ENCODE measurements at regions not wholly inside any gene's neighbourhood (a gene's known extent, or its start where the extent isn't known, plus 50 kb on each side); places are given as distances from the start of the nearest gene placed in this dataset.
"Not testable (repeated sequence)": the region's sequence is repeated elsewhere in the genome, so short reads cannot be mapped to it uniquely, and the experiment has no call there.

GRCh38 chr1:116185161-116185701 lies 74.0 kb downstream of the MAB21L3 start:
- DNase-seq (no peak), ATAC-seq (replicated peaks in 1 of 2) (no peak)
- Mint-ChIP-seq H3K27me3 (ENCODE audit: low read depth) (peaks cover 12% of the 10 kb centered on the region), H3K36me3 (ENCODE audit: insufficient read depth in 2 of 2) (no peaks in the 10 kb centered on the region), H3K4me1 (ENCODE audit: low read depth) (no peaks in the 10 kb centered on the region), H3K4me3 (no peak overlapping the region), H3K27ac (no peak overlapping the region), H3K9me3 (no peaks in the 10 kb centered on the region)

DNA sequence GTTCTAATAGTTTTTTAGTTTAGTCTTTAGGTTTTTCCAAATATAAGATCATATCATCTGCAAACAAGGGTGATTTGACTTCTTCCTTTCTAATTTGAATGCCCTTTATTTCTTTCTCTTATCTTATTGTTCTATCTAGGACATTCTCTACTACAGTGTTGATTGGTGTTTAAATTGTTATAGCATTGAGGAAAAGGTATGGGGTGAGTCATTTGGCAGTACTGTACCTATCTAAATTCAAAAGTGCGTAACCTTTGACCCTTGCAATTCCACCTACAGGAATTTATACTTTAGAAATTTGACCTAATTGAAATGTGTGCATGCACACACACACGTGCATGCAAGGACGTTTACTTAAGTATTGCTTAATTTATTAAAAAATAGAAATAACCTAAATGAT lies 78.3 kb downstream of the MAB21L3 start:
- DNase-seq (no peak), ATAC-seq (replicated peaks in 1 of 2) (no peak)
- Mint-ChIP-seq H3K4me3 (no peak overlapping the region), H3K36me3 (ENCODE audit: insufficient read depth in 2 of 2) (no peaks in the 10 kb centered on the region), H3K9me3 (no peaks in the 10 kb centered on the region), H3K27me3 (ENCODE audit: low read depth) (peaks cover 12% of the 10 kb centered on the region), H3K4me1 (ENCODE audit: low read depth) (no peaks in the 10 kb centered on the region), H3K27ac (no peak overlapping the region)

DNA sequence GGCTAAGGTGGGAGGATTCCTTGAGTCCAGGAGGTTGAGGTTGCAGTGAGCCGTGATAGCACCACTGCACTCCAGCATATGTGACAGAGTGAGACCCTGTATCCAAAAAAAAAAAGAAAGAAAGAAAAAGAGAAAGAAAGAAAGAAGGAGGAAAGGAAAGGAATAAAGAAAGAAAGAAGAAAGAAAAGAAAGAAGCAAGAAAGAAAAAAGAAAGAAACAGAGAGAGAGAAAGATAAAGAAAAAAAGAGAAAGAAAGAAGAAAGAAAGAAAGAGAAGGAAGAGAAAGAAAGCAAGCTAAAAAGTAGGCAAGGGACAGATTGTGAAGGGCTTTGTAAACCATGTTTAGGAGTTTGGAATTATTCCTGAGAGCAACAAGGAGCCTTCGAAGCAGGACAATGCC lies 80.1 kb downstream of the MAB21L3 start:
- DNase-seq: no peak
- H3K9me3 Mint-ChIP-seq: no peaks in the 10 kb centered on the region
- H3K27me3 Mint-ChIP-seq (ENCODE audit: low read depth): peaks cover 12% of the 10 kb centered on the region
- no peaks in the 10 kb centered on the region for H3K36me3 Mint-ChIP-seq (ENCODE audit: insufficient read depth in 2 of 2)
- no peak overlapping the region for H3K4me3 Mint-ChIP-seq
- no peak overlapping the region for H3K27ac Mint-ChIP-seq
- H3K4me1 Mint-ChIP-seq (ENCODE audit: low read depth): no peaks in the 10 kb centered on the region
- ATAC-seq (replicated peaks in 1 of 2): no peak

- H3K27me3 Mint-ChIP-seq (ENCODE audit: low read depth): peaks cover 12% of the 10 kb centered on the region
- no peak for DNase-seq
- no peaks in the 10 kb centered on the region for H3K4me1 Mint-ChIP-seq (ENCODE audit: low read depth)
- no peaks in the 10 kb centered on the region for H3K36me3 Mint-ChIP-seq (ENCODE audit: insufficient read depth in 2 of 2)
- no peak for ATAC-seq (replicated peaks in 1 of 2)
- peaks cover 0 to 1% of the 10 kb centered on the region in 2 donors for H3K9me3 Mint-ChIP-seq
- no peak overlapping the region for H3K4me3 Mint-ChIP-seq
- no peak overlapping the region for H3K27ac Mint-ChIP-seq
Observed at GRCh38 chr1:116193768-116194167, 82.6 kb downstream of the MAB21L3 start.

DNA sequence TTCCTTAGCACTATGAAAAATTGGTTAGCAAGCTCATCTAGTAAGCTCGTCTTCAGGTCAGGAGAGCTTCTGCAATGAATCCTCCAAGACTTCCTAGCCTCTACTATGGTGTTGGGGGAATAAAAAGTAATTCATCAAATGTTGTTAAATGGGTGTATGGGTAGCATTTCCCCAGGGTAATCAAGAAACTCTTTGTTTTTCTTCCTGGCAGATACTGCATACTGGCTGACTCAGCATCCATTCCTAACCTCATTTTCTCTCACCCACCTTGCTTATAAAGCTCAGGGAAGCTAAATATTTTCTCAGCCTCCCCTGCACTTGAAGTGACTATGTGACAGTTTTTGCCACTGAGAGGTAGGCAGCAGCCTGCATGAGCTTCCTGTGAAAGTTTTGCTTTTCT lies 83.4 kb downstream of the MAB21L3 start:
- no peak for ATAC-seq (replicated peaks in 1 of 2)
- no peaks in the 10 kb centered on the region for H3K36me3 Mint-ChIP-seq (ENCODE audit: insufficient read depth in 2 of 2)
- no peak overlapping the region for H3K27ac Mint-ChIP-seq

GRCh38 chr1:116195077-116195868 lies 84.1 kb downstream of the MAB21L3 start:
- H3K27ac Mint-ChIP-seq: no peak overlapping the region
- H3K27me3 Mint-ChIP-seq (ENCODE audit: low read depth): peaks cover 15% of the 10 kb centered on the region
- H3K4me3 Mint-ChIP-seq: no peak overlapping the region

More for the DNA sequence above, 83.4 kb downstream of the MAB21L3 start:
- DNase-seq: no peak
- Mint-ChIP-seq H3K4me3 (no peak overlapping the region), H3K27me3 (ENCODE audit: low read depth) (peaks cover 12% of the 10 kb centered on the region), H3K4me1 (ENCODE audit: low read depth) (no peaks in the 10 kb centered on the region), H3K9me3 (peaks cover 1 to 2% of the 10 kb centered on the region in 2 donors)

DNA sequence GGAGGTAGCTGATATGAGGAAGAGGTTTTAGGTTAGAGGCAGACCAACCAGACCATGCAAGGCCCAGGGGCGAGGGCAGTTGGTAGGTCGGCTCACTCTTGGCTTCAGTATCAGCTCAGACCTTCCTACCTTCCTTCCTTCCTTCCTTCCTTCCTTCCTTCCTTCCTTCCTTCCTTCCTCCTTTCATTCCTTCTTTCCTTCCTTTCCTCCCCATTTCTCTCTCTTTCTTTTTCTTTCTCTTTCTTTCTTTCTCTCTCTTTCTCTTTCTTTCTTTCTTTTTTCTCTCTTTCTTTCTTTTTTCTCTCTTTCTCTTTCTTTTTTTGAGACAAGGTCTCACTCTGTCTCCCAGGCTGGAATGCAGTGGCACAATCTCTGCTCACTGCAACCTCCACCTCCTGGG lies 89.1 kb downstream of the MAB21L3 start:
- H3K9me3 Mint-ChIP-seq; H3K27ac Mint-ChIP-seq; H3K4me1 Mint-ChIP-seq (ENCODE audit: low read depth); DNase-seq; H3K36me3 Mint-ChIP-seq (ENCODE audit: insufficient read depth in 2 of 2); H3K4me3 Mint-ChIP-seq; ATAC-seq (replicated peaks in 1 of 2): not testable (repeated sequence)
- peaks cover 24% of the 10 kb centered on the region for H3K27me3 Mint-ChIP-seq (ENCODE audit: low read depth)

More at GRCh38 chr1:116195077-116195868, 84.1 kb downstream of the MAB21L3 start:
- no peaks in the 10 kb centered on the region for H3K4me1 Mint-ChIP-seq (ENCODE audit: low read depth)
- H3K9me3 Mint-ChIP-seq: peaks cover 1 to 2% of the 10 kb centered on the region in 2 donors
- H3K36me3 Mint-ChIP-seq (ENCODE audit: insufficient read depth in 2 of 2): no peaks in the 10 kb centered on the region
- DNase-seq (no peak), ATAC-seq (replicated peaks in 1 of 2) (no peak)

DNA sequence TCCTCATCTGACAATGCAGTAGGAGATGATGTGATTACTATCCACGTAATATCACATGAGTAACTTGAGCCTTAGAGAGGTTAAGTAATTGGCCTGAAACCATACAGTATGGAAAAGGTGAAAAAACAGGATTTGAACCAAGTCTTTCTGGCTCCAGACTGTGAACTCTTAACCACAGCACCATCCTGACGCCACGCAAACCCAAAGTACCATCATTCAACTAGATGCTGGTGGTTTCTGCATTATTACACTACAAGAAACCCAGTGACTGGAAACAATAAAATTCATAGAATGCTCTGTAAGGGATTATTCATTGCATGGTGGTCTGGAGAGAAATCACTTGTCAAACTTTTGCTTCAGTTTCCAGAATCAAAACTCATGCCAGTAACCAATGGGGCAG lies 90.7 kb downstream of the MAB21L3 start:
- peaks cover 24% of the 10 kb centered on the region for H3K27me3 Mint-ChIP-seq (ENCODE audit: low read depth)
- H3K36me3 Mint-ChIP-seq (ENCODE audit: insufficient read depth in 2 of 2): peaks cover 3% of the 10 kb centered on the region in 2 donors
- H3K4me1 Mint-ChIP-seq (ENCODE audit: low read depth): no peaks in the 10 kb centered on the region
- no peak overlapping the region for H3K4me3 Mint-ChIP-seq
- peaks cover 1 to 6% of the 10 kb centered on the region in 2 donors for H3K9me3 Mint-ChIP-seq
- ATAC-seq (replicated peaks in 1 of 2) (peak in 1 of 2 donors; percentile 23), DNase-seq (no peak)
- H3K27ac Mint-ChIP-seq: no peak overlapping the region

- no peaks in the 10 kb centered on the region for H3K4me1 Mint-ChIP-seq (ENCODE audit: low read depth)
- H3K4me3 Mint-ChIP-seq: no peak overlapping the region
- no peak for ATAC-seq (replicated peaks in 1 of 2)
- peaks cover 24% of the 10 kb centered on the region for H3K27me3 Mint-ChIP-seq (ENCODE audit: low read depth)
- H3K36me3 Mint-ChIP-seq (ENCODE audit: insufficient read depth in 2 of 2): peaks cover 3% of the 10 kb centered on the region in 2 donors
- H3K9me3 Mint-ChIP-seq: peaks cover 0 to 6% of the 10 kb centered on the region in 2 donors
- no peak overlapping the region for H3K27ac Mint-ChIP-seq
- DNase-seq: no peak
Observed at GRCh38 chr1:116203181-116203723, 92.1 kb downstream of the MAB21L3 start.

GRCh38 chr1:116203920-116204319 lies 92.7 kb downstream of the MAB21L3 start:
- peak overlapping the region; percentile 45 for H3K27ac Mint-ChIP-seq
- peaks cover 3% of the 10 kb centered on the region in 2 donors for H3K36me3 Mint-ChIP-seq (ENCODE audit: insufficient read depth in 2 of 2)
- H3K27me3 Mint-ChIP-seq (ENCODE audit: low read depth): peaks cover 24% of the 10 kb centered on the region
- no peaks in the 10 kb centered on the region for H3K4me1 Mint-ChIP-seq (ENCODE audit: low read depth)
- peaks cover 0 to 6% of the 10 kb centered on the region in 2 donors for H3K9me3 Mint-ChIP-seq
- no peak overlapping the region for H3K4me3 Mint-ChIP-seq
- no peak for ATAC-seq (replicated peaks in 1 of 2)
- no peak for DNase-seq

DNA sequence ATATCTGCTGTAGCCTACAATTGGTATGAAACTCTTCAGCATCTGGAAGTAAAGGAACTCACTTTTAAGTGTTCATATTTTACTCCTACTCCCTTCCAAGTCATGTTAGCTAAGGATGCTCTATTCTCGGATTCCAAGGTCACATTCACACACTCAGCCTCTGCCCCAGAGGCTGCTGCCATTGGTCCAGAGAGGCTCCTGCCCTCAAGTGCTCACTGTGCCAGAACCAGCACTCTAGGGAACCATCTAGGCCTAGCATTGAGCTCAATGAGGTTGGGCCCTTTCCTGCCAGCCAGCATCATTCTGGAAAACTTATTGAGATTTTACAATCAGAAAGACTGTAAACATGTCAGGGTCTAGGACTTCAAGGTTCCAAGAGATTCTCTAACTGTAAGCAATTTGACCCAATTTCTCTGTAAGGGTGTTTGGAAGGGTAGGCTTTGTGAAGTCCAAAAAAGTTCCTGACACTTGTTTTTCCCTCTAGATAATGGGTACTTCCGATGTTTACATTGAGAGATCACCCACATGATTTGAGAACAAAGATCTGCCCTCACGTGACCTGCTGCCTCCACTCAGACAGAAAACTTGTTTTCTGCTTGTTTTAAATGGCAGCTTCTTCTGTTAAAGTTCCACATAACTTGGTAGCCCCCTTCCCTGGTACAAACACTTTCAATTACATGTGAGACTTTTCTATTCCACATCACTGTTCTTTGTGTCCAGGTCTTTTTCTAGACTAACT lies 94.9 kb downstream of the MAB21L3 start:
- ATAC-seq (replicated peaks in 1 of 2): no peak
- Mint-ChIP-seq H3K4me3 (no peak overlapping the region), H3K36me3 (ENCODE audit: insufficient read depth in 2 of 2) (peaks cover 3% of the 10 kb centered on the region in 2 donors), H3K4me1 (ENCODE audit: low read depth) (no peaks in the 10 kb centered on the region), H3K9me3 (peaks cover 0 to 4% of the 10 kb centered on the region in 2 donors), H3K27ac (no peak overlapping the region), H3K27me3 (ENCODE audit: low read depth) (peaks cover 16% of the 10 kb centered on the region)
- no peak for DNase-seq

GRCh38 chr1:116207126-116207735 lies 96.0 kb downstream of the MAB21L3 start:
- H3K27me3 Mint-ChIP-seq (ENCODE audit: low read depth): peaks cover 16% of the 10 kb centered on the region
- H3K36me3 Mint-ChIP-seq (ENCODE audit: insufficient read depth in 2 of 2): peaks cover 3% of the 10 kb centered on the region in 2 donors
- DNase-seq (no peak), ATAC-seq (replicated peaks in 1 of 2) (no peak)
- H3K27ac Mint-ChIP-seq: no peak overlapping the region
- H3K4me3 Mint-ChIP-seq: no peak overlapping the region
- H3K4me1 Mint-ChIP-seq (ENCODE audit: low read depth): no peaks in the 10 kb centered on the region
- H3K9me3 Mint-ChIP-seq: peaks cover 0 to 4% of the 10 kb centered on the region in 2 donors

- peaks cover 0 to 4% of the 10 kb centered on the region in 2 donors for H3K9me3 Mint-ChIP-seq
- no peak overlapping the region for H3K4me3 Mint-ChIP-seq
- no peaks in the 10 kb centered on the region for H3K4me1 Mint-ChIP-seq (ENCODE audit: low read depth)
- no peak for DNase-seq
- no peak for ATAC-seq (replicated peaks in 1 of 2)
- no peak overlapping the region for H3K27ac Mint-ChIP-seq
- H3K27me3 Mint-ChIP-seq (ENCODE audit: low read depth): peaks cover 11% of the 10 kb centered on the region
- peaks cover 3% of the 10 kb centered on the region in 2 donors for H3K36me3 Mint-ChIP-seq (ENCODE audit: insufficient read depth in 2 of 2)
Observed at GRCh38 chr1:116208136-116208535, 96.9 kb downstream of the MAB21L3 start.
